HFF-Myc (cell line): ENCODE measurements at regions not wholly inside any gene's neighbourhood (a gene's known extent, or its start where the extent isn't known, plus 50 kb on each side); places are given as distances from the start of the nearest gene placed in this dataset.

Experiments
- DNase-seq: peaks from one replicate; pipeline ENCODE4 v3.0.0-alpha.2; 2011; ENCODE audit warnings: low read depth; ENCODE audit errors: extremely low read depth
- H3K4me3 ChIP-seq: replicated peaks from 2 replicates; pipeline ENCODE4 v1.5.1; 2011; ENCODE audit warnings: low read depth, mild to moderate bottlenecking, control low read depth, low read length
- TF ChIP-seq, protein P1 (sequence below): IDR thresholded peaks from 2 replicates; pipeline ENCODE4 v1.5.1; 2012; ENCODE audit warnings: mild to moderate bottlenecking, low read depth, low read length, control low read depth; ENCODE audit errors: missing control alignments

DNA sequence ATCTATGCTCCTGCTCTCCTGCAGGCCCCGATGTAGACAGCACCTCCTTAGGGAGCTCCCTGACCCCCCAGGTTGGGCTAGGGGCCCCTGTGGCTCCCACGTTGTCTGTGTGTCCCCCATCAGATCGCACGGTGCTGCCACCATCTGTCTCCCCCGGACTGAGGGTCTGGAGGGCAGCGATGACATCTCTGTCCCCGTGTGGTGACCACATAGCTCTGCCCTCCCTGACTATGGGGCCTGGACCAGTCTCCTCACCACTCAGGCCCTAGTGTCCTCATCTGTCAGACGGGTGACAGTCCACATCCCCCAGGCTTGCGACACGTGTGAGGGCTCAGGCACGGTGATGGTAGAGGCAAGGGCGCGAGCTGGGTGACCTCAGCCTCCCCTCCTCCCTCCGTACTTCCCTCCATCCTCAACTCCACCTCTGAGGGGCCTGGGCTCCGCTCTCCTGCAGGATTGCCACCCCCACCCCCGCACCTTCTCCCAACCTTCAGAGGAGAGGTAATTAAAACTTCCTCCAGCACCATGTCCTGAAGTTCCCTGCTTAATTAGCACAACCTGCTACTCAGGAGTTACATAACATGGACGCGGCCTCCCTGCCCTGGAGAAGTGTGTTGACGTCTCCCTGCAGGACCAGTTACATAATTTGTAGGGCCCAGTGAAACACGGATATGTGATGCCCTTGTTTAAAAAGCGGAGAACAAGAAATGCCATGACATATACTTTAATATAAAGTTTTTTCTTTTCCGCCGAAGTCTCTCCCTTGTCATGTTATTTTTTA lies 288.2 kb downstream of the PTPRU start:
- H3K4me3 ChIP-seq = no peak overlapping the region
- DNase-seq = no peak
- TF ChIP-seq, protein P1, sequence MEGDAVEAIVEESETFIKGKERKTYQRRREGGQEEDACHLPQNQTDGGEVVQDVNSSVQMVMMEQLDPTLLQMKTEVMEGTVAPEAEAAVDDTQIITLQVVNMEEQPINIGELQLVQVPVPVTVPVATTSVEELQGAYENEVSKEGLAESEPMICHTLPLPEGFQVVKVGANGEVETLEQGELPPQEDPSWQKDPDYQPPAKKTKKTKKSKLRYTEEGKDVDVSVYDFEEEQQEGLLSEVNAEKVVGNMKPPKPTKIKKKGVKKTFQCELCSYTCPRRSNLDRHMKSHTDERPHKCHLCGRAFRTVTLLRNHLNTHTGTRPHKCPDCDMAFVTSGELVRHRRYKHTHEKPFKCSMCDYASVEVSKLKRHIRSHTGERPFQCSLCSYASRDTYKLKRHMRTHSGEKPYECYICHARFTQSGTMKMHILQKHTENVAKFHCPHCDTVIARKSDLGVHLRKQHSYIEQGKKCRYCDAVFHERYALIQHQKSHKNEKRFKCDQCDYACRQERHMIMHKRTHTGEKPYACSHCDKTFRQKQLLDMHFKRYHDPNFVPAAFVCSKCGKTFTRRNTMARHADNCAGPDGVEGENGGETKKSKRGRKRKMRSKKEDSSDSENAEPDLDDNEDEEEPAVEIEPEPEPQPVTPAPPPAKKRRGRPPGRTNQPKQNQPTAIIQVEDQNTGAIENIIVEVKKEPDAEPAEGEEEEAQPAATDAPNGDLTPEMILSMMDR = no peak

DNA sequence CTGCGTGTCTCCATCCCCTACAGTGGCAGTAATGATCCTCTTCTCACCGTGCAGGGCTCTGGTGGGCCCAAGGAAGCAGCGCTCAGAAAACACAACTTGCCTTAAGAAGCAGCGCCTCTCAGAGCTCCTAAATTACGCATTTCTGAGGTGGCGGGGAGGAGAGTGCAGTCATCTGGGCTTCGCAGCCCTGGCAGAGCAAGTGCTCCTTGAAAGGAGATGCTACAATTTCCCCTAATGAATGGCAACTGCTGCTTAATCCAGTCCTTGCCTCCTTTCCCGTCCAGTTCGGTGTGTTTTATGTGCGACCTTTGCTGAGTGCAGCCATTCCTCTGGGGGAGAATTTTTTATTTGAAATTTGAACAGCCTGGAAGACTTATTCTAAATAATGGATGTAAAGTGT lies 287.3 kb downstream of the PTPRU start:
- no peak for DNase-seq
- no peak overlapping the region for H3K4me3 ChIP-seq
- TF ChIP-seq, protein P1 = no peak

DNA sequence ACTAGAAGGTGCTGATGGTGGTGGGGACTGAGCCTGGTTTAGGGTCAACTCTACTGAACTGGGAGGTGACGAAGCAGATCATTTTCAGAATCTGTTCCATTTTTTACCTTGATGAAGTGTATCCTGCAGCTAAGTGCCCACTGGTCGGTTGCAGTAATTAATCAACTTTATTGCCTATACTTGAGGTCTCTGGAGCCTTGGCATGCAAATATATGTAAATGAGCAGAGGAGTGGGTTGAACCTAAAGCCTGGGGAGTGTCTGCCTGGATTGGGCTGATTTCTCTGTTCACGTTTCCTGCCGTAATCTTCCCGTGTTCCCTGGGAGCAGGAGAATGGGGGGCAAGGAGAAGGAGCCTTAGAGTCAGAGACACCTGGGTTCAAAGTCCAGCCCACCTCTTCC lies 286.8 kb downstream of the PTPRU start:
- DNase-seq = no peak
- TF ChIP-seq, protein P1 = no peak
- no peak overlapping the region for H3K4me3 ChIP-seq

DNA sequence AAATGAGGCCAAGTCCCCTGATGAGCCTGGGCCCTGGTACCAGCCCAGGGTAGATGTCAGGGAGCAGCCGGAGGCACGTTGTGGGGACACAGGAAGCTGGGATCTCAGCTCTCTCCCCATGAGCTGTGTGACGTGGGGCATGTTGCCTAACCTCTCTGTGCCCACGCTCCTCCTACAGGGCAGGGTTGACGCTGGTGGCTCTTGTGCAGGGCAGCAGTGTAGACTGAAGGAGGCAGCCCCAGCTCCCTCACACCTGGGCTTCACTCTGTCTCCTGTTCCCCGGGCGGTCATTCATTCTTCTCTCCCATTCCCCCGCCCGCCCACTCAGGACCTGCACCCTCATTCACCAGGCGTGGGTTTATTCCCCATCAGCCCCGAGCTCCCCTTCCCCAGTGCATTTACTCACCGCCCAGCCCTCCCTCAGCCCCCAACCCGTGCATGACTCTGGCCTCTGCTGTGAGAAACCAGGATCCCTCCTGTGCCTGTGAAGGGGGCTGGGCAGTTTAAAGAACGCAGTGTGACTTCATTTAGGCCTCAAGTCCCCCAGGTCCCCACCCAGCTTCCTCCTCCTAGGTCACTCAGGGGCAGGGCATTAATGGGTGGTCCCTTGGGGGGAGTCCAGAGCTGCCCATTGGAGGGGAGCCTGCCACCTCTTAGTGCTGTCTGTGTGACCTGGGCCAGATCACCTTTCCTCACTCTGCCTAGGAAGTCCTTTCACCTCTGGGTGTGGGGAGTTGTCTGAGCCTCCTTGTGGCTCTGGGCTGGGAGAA lies 285.7 kb downstream of the PTPRU start:
- DNase-seq = no peak
- TF ChIP-seq, protein P1 = no peak
- H3K4me3 ChIP-seq = no peak overlapping the region

DNA sequence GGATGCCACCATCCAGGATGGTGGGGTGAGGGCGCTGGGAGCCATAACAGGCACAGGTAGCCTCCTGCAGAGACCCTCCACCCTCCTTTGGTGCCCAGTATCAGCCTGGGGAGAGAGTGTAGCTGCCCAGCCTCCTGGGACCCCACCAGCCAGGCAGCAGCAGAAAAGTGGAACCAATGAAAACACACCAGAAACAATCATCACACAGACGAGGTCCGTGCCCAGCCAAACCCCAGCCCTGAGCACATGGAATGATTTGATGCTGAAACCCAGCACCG lies 285.1 kb downstream of the PTPRU start:
- no peak overlapping the region for H3K4me3 ChIP-seq
- DNase-seq = no peak
- TF ChIP-seq, protein P1 = no peak

DNA sequence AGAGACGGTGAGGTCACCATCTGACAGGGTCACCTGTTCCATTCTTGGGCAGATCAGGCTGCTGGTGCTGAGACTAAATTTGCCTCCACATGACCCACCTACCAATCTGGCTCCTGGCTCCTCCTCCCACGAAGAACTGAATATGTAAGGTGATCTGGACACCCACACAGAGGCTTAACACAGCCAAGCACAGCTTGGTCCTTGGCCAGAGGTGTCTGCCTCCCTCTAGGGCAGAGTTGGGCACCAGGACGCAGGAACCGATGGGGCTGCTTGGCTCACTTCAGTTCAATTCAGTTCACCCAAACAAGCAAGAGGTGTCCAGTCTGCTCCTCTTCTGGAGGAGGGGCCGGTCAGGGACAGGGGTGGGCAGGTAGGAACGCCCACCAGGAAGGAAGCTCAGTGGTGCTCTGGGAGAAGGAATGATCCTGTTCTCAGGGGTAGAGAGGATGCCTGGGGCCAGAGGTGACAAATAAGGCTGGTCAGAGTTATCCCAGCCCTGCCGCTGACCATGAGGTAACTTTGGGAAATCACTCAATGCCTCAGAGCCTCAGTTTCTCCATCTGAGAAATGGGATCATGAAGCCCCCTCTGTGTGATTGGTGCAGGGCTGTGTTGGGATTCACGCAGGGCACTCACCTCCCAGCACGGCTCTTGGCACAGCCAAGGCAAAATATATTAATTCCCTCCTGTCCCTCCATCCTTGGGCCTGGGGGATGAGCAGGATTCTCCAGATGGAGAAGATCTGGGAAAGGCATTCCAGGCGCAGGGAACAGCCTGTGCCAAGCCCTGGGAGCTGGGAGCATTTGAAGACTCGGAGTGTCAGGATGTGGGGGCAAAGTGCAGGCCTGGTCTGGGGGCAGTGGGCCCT lies 284.5 kb downstream of the PTPRU start:
- no peak overlapping the region for H3K4me3 ChIP-seq
- TF ChIP-seq, protein P1 = no peak
- no peak for DNase-seq
